GM21367 (cell line): ENCODE measurements at regions not wholly inside any gene's neighbourhood (a gene's known extent, or its start where the extent isn't known, plus 50 kb on each side); places are given as distances from the start of the nearest gene placed in this dataset.

Experiments used
- ATAC-seq: cut with Tn5 transposase; IDR thresholded peaks from one replicate; pipeline ENCODE4 v1.9.1; 2021; ENCODE audit not compliant: unreplicated experiment

GRCh38 chr17:74004056-74004455 lies 199.4 kb upstream of the RPL38 start:
- ATAC-seq = no peak

GRCh38 chr17:74005790-74006189 lies 197.7 kb upstream of the RPL38 start:
- ATAC-seq = no peak

GRCh38 chr17:74006371-74006770 lies 197.1 kb upstream of the RPL38 start:
- no peak for ATAC-seq

- ATAC-seq = no peak
Measured at GRCh38 chr17:74008196-74008595, 195.3 kb upstream of the RPL38 start.

GRCh38 chr17:74009056-74009625 lies 194.3 kb upstream of the RPL38 start:
- ATAC-seq = no peak

- no peak for ATAC-seq
Measured at GRCh38 chr17:74010903-74011302, 192.6 kb upstream of the RPL38 start.

GRCh38 chr17:74011966-74012365 lies 191.5 kb upstream of the RPL38 start:
- no peak for ATAC-seq

- ATAC-seq = no peak
Measured at GRCh38 chr17:74012465-74012864, 191.0 kb upstream of the RPL38 start.

- ATAC-seq = no peak
Measured at GRCh38 chr17:74015316-74015715, 188.2 kb upstream of the RPL38 start.

- no peak for ATAC-seq
Measured at GRCh38 chr17:74015990-74016389, 187.5 kb upstream of the RPL38 start.

- ATAC-seq = no peak
Measured at GRCh38 chr17:74016461-74016860, 187.0 kb upstream of the RPL38 start.

GRCh38 chr17:74017466-74017865 lies 186.0 kb upstream of the RPL38 start:
- ATAC-seq = no peak

GRCh38 chr17:74018115-74018514 lies 185.4 kb upstream of the RPL38 start:
- ATAC-seq = no peak

- ATAC-seq = no peak
Measured at GRCh38 chr17:74019271-74019670, 184.2 kb upstream of the RPL38 start.

GRCh38 chr17:74019860-74020259 lies 183.6 kb upstream of the RPL38 start:
- no peak for ATAC-seq

- no peak for ATAC-seq
Measured at GRCh38 chr17:74020522-74020921, 183.0 kb upstream of the RPL38 start.

- no peak for ATAC-seq
Measured at GRCh38 chr17:74024871-74025531, 178.5 kb upstream of the RPL38 start.

- ATAC-seq = no peak
Measured at GRCh38 chr17:74027444-74027843, 176.0 kb upstream of the RPL38 start.

GRCh38 chr17:74028354-74029116 lies 174.9 kb upstream of the RPL38 start:
- no peak for ATAC-seq

- ATAC-seq = no peak
Measured at GRCh38 chr17:74031316-74032090, 172.0 kb upstream of the RPL38 start.

GRCh38 chr17:74032222-74032621 lies 171.3 kb upstream of the RPL38 start:
- no peak for ATAC-seq

GRCh38 chr17:74037320-74037719 lies 166.2 kb upstream of the RPL38 start:
- ATAC-seq = no peak
